GM18499 (cell line): ENCODE measurements at regions not wholly inside any gene's neighbourhood (a gene's known extent, or its start where the extent isn't known, plus 50 kb on each side); places are given as distances from the start of the nearest gene placed in this dataset.
"Not testable (repeated sequence)": the region's sequence is repeated elsewhere in the genome, so short reads cannot be mapped to it uniquely, and the experiment has no call there.

Source experiments
- ATAC-seq: cut with Tn5 transposase; IDR thresholded peaks from one replicate; pipeline ENCODE4 v1.9.1; 2021; ENCODE audit warnings: moderate number of reproducible peaks; ENCODE audit not compliant: insufficient read depth, unreplicated experiment

GRCh38 chr2:67135208-67135607 lies 261.9 kb upstream of the ETAA1 start:
- ATAC-seq, result no peak

DNA sequence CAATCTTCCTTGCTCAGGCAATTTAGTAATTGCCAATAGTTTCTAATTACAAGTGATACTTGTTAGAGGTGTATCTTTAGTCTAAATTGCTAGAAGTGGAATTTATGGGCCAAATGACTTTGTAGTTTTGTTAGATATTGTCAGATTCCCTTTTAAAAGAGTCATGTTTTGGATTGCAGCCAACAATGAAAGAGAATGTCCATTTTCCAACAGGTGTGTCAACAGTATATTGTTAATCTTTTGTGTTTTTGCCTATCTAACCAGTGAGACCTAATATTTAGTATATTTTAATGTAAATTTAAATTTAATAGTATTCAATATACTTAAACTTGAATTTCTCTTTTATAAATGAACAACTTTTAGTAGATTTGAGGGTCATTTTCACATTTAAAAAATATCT lies 259.4 kb upstream of the ETAA1 start:
- no peak for ATAC-seq

DNA sequence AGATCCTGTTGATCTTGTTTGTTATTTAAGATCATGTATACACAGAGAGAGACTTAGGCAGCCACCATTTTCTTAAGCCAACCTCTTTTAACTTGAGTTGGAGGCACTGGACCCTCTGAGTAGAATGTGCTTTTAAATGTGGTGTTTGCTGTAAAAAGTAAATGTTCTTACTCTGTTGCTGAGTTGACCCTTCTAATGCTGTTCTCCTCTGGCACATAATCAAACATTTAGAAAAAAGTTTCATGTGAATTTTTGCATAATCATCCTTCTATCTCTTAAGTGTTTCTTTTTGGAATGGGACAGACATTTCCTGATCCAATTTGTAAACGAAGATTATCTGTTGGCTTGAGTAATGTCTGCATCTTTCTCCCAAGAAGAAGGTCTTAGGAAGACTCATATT lies 255.1 kb upstream of the ETAA1 start:
- ATAC-seq, result no peak

- no peak for ATAC-seq
Measured at GRCh38 chr2:67142741-67143140, 254.4 kb upstream of the ETAA1 start.

DNA sequence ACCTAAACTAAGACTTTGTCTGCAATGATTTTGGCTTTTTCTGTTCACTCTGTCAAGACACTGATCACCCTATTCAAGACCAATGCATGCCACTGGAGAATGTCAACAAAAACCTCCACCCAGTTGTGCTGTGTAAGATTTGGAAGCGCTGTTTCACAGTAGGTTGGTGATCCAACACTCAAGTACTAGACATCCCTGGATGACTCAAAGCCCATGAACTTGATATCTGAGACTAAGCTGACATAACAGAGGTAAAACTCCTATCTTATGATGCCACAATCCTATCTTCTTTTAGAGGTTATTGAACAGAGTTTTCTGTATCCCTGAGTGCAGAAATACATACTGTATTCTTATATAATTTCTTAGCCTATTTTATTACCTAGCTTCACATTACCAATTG lies 251.3 kb upstream of the ETAA1 start:
- ATAC-seq, result no peak

- ATAC-seq, result no peak
Measured at GRCh38 chr2:67156796-67157195, 240.3 kb upstream of the ETAA1 start.

DNA sequence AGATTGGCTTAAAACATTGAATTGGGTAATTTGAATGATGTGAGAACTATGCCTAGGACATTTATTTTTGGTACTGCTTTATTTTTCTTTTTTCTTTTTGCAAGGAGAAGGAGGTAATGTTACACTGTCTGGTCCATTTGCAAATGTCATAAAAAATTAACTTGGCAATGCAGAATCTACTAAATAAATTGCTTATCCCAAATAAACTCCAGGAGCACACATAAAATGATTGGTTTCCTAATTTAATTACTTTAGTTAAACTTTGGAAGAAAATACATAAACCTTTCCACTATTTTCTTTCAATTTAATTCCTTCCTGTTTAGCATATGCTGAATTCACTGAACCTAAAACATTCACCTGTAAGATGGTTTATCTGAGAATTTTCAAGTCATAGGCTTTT lies 238.4 kb upstream of the ETAA1 start:
- no peak for ATAC-seq

- ATAC-seq, result peak; percentile 74
Measured at GRCh38 chr2:67159929-67160328, 237.2 kb upstream of the ETAA1 start.

DNA sequence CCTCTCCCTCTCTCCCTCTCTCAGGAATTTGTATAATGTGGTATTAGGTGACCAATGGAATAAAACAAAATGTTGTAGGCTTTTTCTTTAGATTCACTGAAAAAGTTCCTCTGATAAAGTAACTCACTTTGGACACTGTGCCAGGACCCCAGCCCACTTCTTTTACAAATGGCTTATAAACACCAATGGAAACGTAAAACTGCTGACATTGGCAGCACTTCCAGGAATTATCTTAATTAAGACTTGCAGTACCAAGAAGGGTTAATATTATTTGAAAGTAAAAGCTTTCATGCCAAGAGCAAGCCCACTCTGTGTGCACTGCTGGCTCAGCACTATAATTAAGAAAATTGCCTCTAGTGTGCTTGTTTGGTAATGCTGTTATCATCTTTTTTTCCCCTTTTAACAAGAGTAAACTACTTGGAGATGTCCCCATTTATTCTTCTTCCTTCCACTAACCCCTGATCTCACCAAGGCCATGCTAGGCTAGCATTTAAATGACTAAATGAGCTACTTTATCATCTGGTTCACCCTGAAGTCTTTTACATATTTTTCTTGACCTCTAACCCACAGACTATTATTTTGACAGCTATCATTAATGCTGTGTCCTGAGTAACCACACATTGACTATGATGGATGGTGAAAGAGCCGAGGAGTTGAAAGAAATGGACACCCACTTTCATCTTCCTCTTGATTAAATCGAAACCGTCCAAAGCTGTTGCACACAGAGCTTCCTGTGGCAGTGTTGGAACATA lies 232.2 kb upstream of the ETAA1 start:
- ATAC-seq, result no peak

- ATAC-seq, result no peak
Measured at GRCh38 chr2:67165523-67165990, 231.6 kb upstream of the ETAA1 start.

GRCh38 chr2:67166511-67166910 lies 230.6 kb upstream of the ETAA1 start:
- not testable (repeated sequence) for ATAC-seq

GRCh38 chr2:67169417-67170140 lies 227.6 kb upstream of the ETAA1 start:
- ATAC-seq, result no peak

- no peak for ATAC-seq
Measured at GRCh38 chr2:67179526-67179925, 217.6 kb upstream of the ETAA1 start.

DNA sequence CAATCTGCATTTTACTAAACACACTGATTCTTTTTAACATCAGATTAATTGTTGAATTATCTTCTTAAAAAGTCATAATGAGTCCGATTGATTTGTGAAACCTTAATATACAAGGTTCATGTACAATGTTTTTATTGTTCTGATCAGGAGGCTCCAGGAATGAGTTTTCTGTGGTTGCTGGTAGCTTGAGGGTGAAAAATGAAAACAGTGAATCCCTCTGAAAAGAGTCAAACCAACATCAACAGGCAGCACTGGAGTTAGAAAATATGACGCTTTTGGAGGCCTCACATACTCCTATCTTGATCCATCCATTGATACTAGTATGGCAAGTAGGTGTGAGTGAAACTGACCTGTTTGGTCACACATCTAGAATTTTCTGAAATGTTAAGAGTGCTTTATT lies 216.3 kb upstream of the ETAA1 start:
- ATAC-seq, result no peak

- ATAC-seq, result no peak
Measured at GRCh38 chr2:67182884-67183283, 214.2 kb upstream of the ETAA1 start.

- no peak for ATAC-seq
Measured at GRCh38 chr2:67186326-67186725, 210.8 kb upstream of the ETAA1 start.

- no peak for ATAC-seq
Measured at GRCh38 chr2:67186871-67187270, 210.3 kb upstream of the ETAA1 start.

DNA sequence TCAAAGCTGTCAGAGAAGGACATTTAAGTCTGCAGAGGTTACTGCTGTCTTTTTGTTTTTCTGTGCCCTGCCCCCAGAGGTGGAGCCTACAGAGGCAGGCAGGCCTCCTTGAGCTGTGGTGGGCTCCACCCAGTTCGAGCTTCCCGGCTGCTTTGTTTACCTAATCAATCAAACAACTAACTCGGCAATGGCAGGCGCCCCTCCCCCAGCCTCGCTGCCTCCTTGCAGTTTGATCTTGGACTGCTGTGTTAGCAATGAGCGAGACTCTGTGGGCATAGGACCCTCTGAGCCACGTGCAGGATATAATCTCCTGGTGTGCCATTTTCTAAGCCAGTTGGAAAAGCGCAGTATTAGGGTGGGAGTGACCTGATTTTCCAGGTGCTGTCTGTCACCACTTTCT lies 201.8 kb upstream of the ETAA1 start:
- not testable (repeated sequence) for ATAC-seq

DNA sequence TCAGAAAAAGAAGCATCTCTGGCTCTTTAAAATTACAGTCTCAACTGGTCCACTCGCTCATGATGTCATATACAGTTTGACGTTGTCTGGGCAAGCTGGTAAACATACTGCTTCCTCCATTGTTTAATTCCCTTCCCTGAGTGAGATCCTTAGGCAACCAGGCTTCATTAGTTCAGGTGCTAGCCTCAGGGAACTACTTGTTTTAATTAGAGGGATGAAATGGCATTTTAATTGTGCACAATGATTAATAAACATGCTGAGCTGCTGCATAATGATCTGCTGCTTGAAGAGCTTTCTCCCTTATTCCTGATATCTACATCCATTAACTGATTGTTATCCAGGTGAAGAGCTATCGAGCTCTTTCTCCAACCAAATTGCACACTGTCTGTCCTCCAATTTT lies 195.6 kb upstream of the ETAA1 start:
- ATAC-seq, result no peak

GRCh38 chr2:67204349-67204748 lies 192.8 kb upstream of the ETAA1 start:
- no peak for ATAC-seq

GRCh38 chr2:67208887-67209500 lies 188.1 kb upstream of the ETAA1 start:
- no peak for ATAC-seq
